ENCODE measurements at regions not wholly inside any gene's neighbourhood (a gene's known extent, or its start where the extent isn't known, plus 50 kb on each side); places are given as distances from the start of the nearest gene placed in this dataset.

DNA sequence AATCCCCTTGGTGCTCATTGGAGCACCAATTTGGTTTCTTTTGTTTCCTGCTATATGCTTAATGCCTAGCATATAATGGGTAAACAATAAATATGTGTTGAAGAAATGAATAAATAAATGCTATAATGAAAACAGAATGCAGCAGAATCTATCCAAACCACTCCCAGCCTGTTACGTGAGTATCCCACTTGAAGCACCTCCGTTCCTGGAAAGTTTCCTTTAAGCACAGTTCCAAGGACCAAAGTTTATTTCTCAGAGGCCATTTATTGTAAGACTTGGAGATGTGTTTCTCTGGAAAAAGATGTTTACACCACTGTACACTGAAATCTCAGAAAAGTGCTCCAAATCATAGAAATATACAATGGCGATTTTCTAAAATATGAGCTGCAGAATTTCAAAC lies 187.0 kb downstream of the SOX9 start:
- Histone ChIP-seq H3K4me2 (replicated peaks; ENCODE audit: extremely low read depth, low read length, poor library complexity, severe bottlenecking) (no peak overlapping the region), H3K9ac (ENCODE audit: insufficient read depth, low read length, poor library complexity, severe bottlenecking) (no peak overlapping the region), H3K36me3 (replicated peaks in 1 of 2; ENCODE audit: control insufficient read depth in 1 of 2, insufficient read depth in 2 of 2, low read length in 2 of 2) (no peaks in the 10 kb centered on the region), H3K4me3 (replicated peaks in 1 of 3; ENCODE audit: low read depth in 2 of 3, low read length in 3 of 3) (no peak overlapping the region), H2AFZ (ENCODE audit: insufficient read depth, low read depth, low read length, poor library complexity, severe bottlenecking) (no peak overlapping the region), H3K27me3 (ENCODE audit: control insufficient read depth in 2 of 2, insufficient read depth in 2 of 2, low read length in 2 of 2) (no peaks in the 10 kb centered on the region), H3K4me1 (ENCODE audit: control insufficient read depth in 1 of 2, insufficient read depth in 2 of 2, low read length in 2 of 2) (no peaks in the 10 kb centered on the region), H4K20me1 (ENCODE audit: insufficient read depth, low read length) (no peaks in the 10 kb centered on the region), H3K79me2 (ENCODE audit: insufficient read depth, low read length) (no peaks in the 10 kb centered on the region), H3K27ac (ENCODE audit: low read depth in 1 of 2, low read length in 2 of 2) (no peak overlapping the region), H3K9me3 (replicated peaks in 1 of 2; ENCODE audit: control insufficient read depth in 1 of 2, insufficient read depth in 1 of 2, low read length in 2 of 2) (no peaks in the 10 kb centered on the region)
- H3K36me3 Mint-ChIP-seq = no peaks in the 10 kb centered on the region
- intact Hi-C loops (cut with micrococcal nuclease) = no loop called here
- H3K4me1 Mint-ChIP-seq = no peaks in the 10 kb centered on the region
- WGBS (ENCODE audit: insufficient coverage) = no CpG with 5 or more reads among the region's 3 CpGs
- no peak overlapping the region for H3K4me3 Mint-ChIP-seq
- no peak overlapping the region for H3K27ac Mint-ChIP-seq
- no peak for DNase-seq
- peaks cover 0 to 4% (median 0%) of the 10 kb centered on the region in 3 donors for H3K27me3 Mint-ChIP-seq (ENCODE audit: low read depth in 3 of 3)
- TF ChIP-seq, protein P1, sequence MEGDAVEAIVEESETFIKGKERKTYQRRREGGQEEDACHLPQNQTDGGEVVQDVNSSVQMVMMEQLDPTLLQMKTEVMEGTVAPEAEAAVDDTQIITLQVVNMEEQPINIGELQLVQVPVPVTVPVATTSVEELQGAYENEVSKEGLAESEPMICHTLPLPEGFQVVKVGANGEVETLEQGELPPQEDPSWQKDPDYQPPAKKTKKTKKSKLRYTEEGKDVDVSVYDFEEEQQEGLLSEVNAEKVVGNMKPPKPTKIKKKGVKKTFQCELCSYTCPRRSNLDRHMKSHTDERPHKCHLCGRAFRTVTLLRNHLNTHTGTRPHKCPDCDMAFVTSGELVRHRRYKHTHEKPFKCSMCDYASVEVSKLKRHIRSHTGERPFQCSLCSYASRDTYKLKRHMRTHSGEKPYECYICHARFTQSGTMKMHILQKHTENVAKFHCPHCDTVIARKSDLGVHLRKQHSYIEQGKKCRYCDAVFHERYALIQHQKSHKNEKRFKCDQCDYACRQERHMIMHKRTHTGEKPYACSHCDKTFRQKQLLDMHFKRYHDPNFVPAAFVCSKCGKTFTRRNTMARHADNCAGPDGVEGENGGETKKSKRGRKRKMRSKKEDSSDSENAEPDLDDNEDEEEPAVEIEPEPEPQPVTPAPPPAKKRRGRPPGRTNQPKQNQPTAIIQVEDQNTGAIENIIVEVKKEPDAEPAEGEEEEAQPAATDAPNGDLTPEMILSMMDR (IDR thresholded peaks at IDR 0.05) = no peak
- H3K9me3 Mint-ChIP-seq = peaks cover 0 to 2% (median 0%) of the 10 kb centered on the region in 7 donors

DNA sequence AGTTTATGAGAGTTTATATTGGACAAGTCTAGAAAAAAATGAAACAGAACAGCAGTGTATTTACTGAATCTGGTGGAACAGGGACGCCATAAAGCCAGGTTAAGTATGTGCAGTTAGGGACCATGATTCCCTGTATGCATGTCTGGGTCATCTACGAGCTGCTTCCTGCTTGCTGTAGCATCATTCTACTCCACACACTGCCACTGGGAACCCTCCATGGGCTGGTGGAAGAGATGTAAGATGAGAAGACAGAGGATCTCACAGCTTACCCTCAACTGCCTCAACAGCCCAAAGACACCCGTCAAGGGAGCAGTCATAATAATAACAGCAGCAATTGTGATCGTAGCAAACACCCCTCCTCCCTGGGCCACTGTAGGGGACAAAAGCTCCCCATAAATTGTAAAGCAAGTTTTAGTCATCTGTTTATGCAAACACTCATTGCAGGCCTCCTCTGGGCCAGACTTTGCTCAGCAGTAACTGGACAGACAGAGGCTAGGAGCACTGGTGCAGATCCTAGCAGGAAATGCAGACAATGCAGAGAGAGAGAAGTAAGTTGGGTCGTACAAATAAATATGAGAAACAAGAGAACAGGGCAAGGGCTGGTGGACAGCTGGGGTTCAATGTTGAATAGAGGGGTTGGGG lies 188.0 kb downstream of the SOX9 start:
- intact Hi-C loops (cut with micrococcal nuclease) = no loop called here
- H3K9me3 ChIP-seq (replicated peaks in 1 of 2; ENCODE audit: control insufficient read depth in 1 of 2, insufficient read depth in 1 of 2, low read length in 2 of 2) = no peaks in the 10 kb centered on the region
- H3K9ac ChIP-seq (ENCODE audit: insufficient read depth, low read length, poor library complexity, severe bottlenecking) = no peak overlapping the region
- peaks cover 0 to 2% (median 0%) of the 10 kb centered on the region in 7 donors for H3K9me3 Mint-ChIP-seq
- no peak for DNase-seq
- peaks cover 0 to 4% (median 0%) of the 10 kb centered on the region in 3 donors for H3K27me3 Mint-ChIP-seq (ENCODE audit: low read depth in 3 of 3)
- H3K4me1 ChIP-seq (ENCODE audit: control insufficient read depth in 1 of 2, insufficient read depth in 2 of 2, low read length in 2 of 2) = no peaks in the 10 kb centered on the region
- H3K79me2 ChIP-seq (ENCODE audit: insufficient read depth, low read length) = no peaks in the 10 kb centered on the region
- H4K20me1 ChIP-seq (ENCODE audit: insufficient read depth, low read length) = no peaks in the 10 kb centered on the region
- no peak overlapping the region for H3K4me3 Mint-ChIP-seq
- H3K4me2 ChIP-seq (replicated peaks; ENCODE audit: extremely low read depth, low read length, poor library complexity, severe bottlenecking) = no peak overlapping the region
- no peak overlapping the region for H3K4me3 ChIP-seq (replicated peaks in 1 of 3; ENCODE audit: low read depth in 2 of 3, low read length in 3 of 3)
- no peaks in the 10 kb centered on the region for H3K36me3 Mint-ChIP-seq
- peak overlapping the region in 1 of 7 donors; percentile 45 for H3K27ac Mint-ChIP-seq
- no peaks in the 10 kb centered on the region for H3K36me3 ChIP-seq (replicated peaks in 1 of 2; ENCODE audit: control insufficient read depth in 1 of 2, insufficient read depth in 2 of 2, low read length in 2 of 2)
- no peaks in the 10 kb centered on the region for H3K27me3 ChIP-seq (ENCODE audit: control insufficient read depth in 2 of 2, insufficient read depth in 2 of 2, low read length in 2 of 2)
- H3K4me1 Mint-ChIP-seq = no peaks in the 10 kb centered on the region
- no peak overlapping the region for H2AFZ ChIP-seq (ENCODE audit: insufficient read depth, low read depth, low read length, poor library complexity, severe bottlenecking)
- TF ChIP-seq, protein P1 (IDR thresholded peaks at IDR 0.05) = no peak
- 62% methylated on average over 3 of the region's 5 CpGs for WGBS (ENCODE audit: insufficient coverage)
- no peak overlapping the region for H3K27ac ChIP-seq (ENCODE audit: low read depth in 1 of 2, low read length in 2 of 2)
